ENCODE measurements at regions not wholly inside any gene's neighbourhood (a gene's known extent, or its start where the extent isn't known, plus 50 kb on each side); places are given as distances from the start of the nearest gene placed in this dataset.

DNA sequence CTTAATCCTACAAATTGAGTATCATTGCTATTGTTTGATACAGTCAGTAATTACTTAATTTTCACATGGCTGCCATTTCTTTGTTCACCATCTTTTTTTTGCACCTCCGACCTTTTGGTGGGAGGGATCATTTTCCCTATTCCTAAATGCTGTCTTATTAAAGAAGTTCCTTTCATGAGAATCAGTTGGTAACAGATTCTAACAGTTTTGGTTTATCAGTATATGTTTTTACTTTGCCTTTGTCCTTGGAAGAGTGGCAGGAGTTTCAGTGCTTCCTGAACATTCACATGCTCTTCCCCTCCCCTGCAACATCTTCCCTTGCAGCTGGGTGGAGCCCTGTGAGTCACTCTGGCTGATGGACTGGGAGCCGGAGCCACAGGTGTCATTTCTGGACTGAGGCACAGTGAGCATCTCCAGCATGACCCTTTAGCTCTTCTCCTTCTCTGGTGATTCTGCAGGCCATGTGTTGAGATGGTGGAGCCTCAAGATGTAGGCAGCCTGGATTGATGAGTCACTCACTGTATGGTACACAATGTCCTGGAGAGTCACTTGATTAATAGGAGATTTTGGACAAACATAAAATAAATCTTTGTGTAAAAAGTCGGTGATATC lies 217.7 kb downstream of the URB2 start:
- TF ChIP-seq EZH2 (IDR thresholded peaks at IDR 0.05; ENCODE audit: borderline replicate concordance, insufficient read depth, low read depth, low read length, poor library complexity, severe bottlenecking): no peak
- TF ChIP-seq, protein P1, sequence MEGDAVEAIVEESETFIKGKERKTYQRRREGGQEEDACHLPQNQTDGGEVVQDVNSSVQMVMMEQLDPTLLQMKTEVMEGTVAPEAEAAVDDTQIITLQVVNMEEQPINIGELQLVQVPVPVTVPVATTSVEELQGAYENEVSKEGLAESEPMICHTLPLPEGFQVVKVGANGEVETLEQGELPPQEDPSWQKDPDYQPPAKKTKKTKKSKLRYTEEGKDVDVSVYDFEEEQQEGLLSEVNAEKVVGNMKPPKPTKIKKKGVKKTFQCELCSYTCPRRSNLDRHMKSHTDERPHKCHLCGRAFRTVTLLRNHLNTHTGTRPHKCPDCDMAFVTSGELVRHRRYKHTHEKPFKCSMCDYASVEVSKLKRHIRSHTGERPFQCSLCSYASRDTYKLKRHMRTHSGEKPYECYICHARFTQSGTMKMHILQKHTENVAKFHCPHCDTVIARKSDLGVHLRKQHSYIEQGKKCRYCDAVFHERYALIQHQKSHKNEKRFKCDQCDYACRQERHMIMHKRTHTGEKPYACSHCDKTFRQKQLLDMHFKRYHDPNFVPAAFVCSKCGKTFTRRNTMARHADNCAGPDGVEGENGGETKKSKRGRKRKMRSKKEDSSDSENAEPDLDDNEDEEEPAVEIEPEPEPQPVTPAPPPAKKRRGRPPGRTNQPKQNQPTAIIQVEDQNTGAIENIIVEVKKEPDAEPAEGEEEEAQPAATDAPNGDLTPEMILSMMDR (IDR thresholded peaks at IDR 0.05): no peak

All from B cell (primary cell).